ENCODE measurements at regions not wholly inside any gene's neighbourhood (a gene's known extent, or its start where the extent isn't known, plus 50 kb on each side); places are given as distances from the start of the nearest gene placed in this dataset.

GRCh38 chr6:125486881-125487280 is 185.1 kb upstream of the HDDC2 start:
- no peak overlapping the region for H2BK12ac ChIP-seq (ENCODE audit: low read depth, low read length)
- H4K20me1 ChIP-seq (replicated peaks in 1 of 2; ENCODE audit: control insufficient read depth in 1 of 2, insufficient read depth in 2 of 2, low read length in 2 of 2), result no peaks in the 10 kb centered on the region
- H3K27me3 ChIP-seq (replicated peaks in 1 of 4; ENCODE audit: control insufficient read depth in 3 of 4, extremely low read depth in 1 of 4, insufficient read depth in 3 of 4, low read length in 3 of 4), result no peaks in the 10 kb centered on the region
- no peak overlapping the region for H3K56ac ChIP-seq (replicated peaks; ENCODE audit: insufficient read length, low read depth, low read length)
- no peak overlapping the region for H3K4me2 ChIP-seq (ENCODE audit: insufficient read depth in 1 of 2, low read depth in 2 of 2, low read length in 2 of 2)
- no peak overlapping the region for H3K9ac ChIP-seq (replicated peaks in 1 of 4; ENCODE audit: extremely low read depth in 1 of 4, low read depth in 3 of 4, low read length in 3 of 4)
- H2BK5ac ChIP-seq (ENCODE audit: low read depth, low read length), result no peak overlapping the region
- H3K23ac ChIP-seq (ENCODE audit: insufficient read length), result no peak overlapping the region
- DNase-seq (ENCODE audit: low read depth in 1 of 2, low spot score in 2 of 2), result no peak
- H3K23me2 ChIP-seq (ENCODE audit: low read depth, low read length), result no peaks in the 10 kb centered on the region; the same call in 1 of the 2 replicates
- no peak overlapping the region for H3K18ac ChIP-seq (ENCODE audit: extremely low read depth, low read length)
- H3K4me3 ChIP-seq (ENCODE audit: extremely low read depth in 1 of 4, insufficient read depth in 2 of 4, low read depth in 3 of 4, low read length in 4 of 4), result no peak overlapping the region
- H3K27ac ChIP-seq (ENCODE audit: low read depth, low read length), result no peak overlapping the region
- H2AK5ac ChIP-seq (ENCODE audit: low read depth, low read length), result no peak overlapping the region
- H3K79me1 ChIP-seq (ENCODE audit: low read depth, low read length), result no peaks in the 10 kb centered on the region
- H3K4me1 ChIP-seq (replicated peaks in 1 of 4; ENCODE audit: control insufficient read depth in 3 of 4, insufficient read depth in 4 of 4, low read length in 3 of 4), result peaks cover 0 to 2% (median 0%) of the 10 kb centered on the region in 4 experiments; a peak in 2 of 7 replicates
- no peak overlapping the region for H2AFZ ChIP-seq (ENCODE audit: low read length)
- H2BK20ac ChIP-seq (ENCODE audit: low read length), result no peak overlapping the region
- no peak for FAIRE-seq
- H4K5ac ChIP-seq (ENCODE audit: insufficient read length, low read depth, low read length), result no peak overlapping the region
- H4K91ac ChIP-seq (replicated peaks; ENCODE audit: insufficient read length, low read length), result no peak overlapping the region
- CTCF ChIA-PET (ENCODE audit: partially characterized antibody), result interaction anchor here (1.7 kb wide), 1 partner anchor 10 kb away, joined by 4 read pairs; no protein-coding TSS in a partner anchor
- H3K9me3 ChIP-seq (ENCODE audit: insufficient read depth in 2 of 2, low read depth in 1 of 2, low read length in 1 of 2), result no peaks in the 10 kb centered on the region
- H3K14ac ChIP-seq (ENCODE audit: insufficient read length), result no peak overlapping the region
- no peaks in the 10 kb centered on the region for H3K36me3 ChIP-seq (ENCODE audit: control insufficient read depth in 2 of 4, insufficient read depth in 4 of 4, low read length in 3 of 4)
- 84% methylated on average over 2 of the region's 2 CpGs; no CpG with 5 or more reads in 1 of the 2 experiments for WGBS, 2 experiments (ENCODE audit: extremely low coverage in 1 of 2, insufficient coverage in 1 of 2, insufficient read length in 1 of 2, insufficient replicate concordance in 2 of 2, low coverage in 1 of 2, low lambda C conversion rate in 2 of 2, missing lambda C conversion rate in 1 of 2)
- POLR2A ChIA-PET (ENCODE audit: partially characterized antibody), result no interaction called here
- no peak overlapping the region for H2BK15ac ChIP-seq (ENCODE audit: low read length)
- H4K8ac ChIP-seq (ENCODE audit: extremely low read depth, insufficient read depth, low read length), result no peak overlapping the region
- H2BK120ac ChIP-seq (replicated peaks; ENCODE audit: low read depth, low read length), result no peak overlapping the region
- TF ChIP-seq MAFK (IDR thresholded peaks at IDR 0.05; ENCODE audit: low read depth, low read length), result no peak
- no peak for TF ChIP-seq SIN3A (conservative IDR thresholded peaks at IDR 0.05 in 1 of 2, IDR thresholded peaks at IDR 0.05 in 1 of 2; ENCODE audit: low read depth in 1 of 2, low read length in 2 of 2)
- no peak for TF ChIP-seq RNF2 (IDR thresholded peaks at IDR 0.05; ENCODE audit: borderline replicate concordance, low read depth, low read length, missing control alignments, poor library complexity, severe bottlenecking)
- TF ChIP-seq SP4 (IDR thresholded peaks at IDR 0.05; ENCODE audit: low read length), result no peak
- no peak for TF ChIP-seq POLR2A (IDR thresholded peaks at IDR 0.05; ENCODE audit: control extremely low read depth in 1 of 2, low read depth in 2 of 2, low read length in 2 of 2)
- no peak for TF ChIP-seq ZNF274 (IDR thresholded peaks at IDR 0.05; ENCODE audit: borderline replicate concordance, extremely low read depth, low read length)
- no peak for TF ChIP-seq RXRA (IDR thresholded peaks at IDR 0.05; ENCODE audit: insufficient read depth, low read depth, low read length)
- TF ChIP-seq SAP30 (IDR thresholded peaks at IDR 0.05; ENCODE audit: insufficient read depth, insufficient replicate concordance, low read length), result no peak
- TF ChIP-seq GABPA (IDR thresholded peaks at IDR 0.05; ENCODE audit: borderline replicate concordance, insufficient read depth, low read length), result no peak
- H3K4ac ChIP-seq (replicated peaks; ENCODE audit: insufficient read length, low read depth, low read length), result no peak overlapping the region
- no peaks in the 10 kb centered on the region for H3K79me2 ChIP-seq (ENCODE audit: control insufficient read depth in 1 of 2, insufficient read depth in 2 of 2, low read length in 2 of 2)

Measured in H1 (cell line).